Adrenal gland (tissue), 9 donors: ENCODE measurements at regions not wholly inside any gene's neighbourhood (a gene's known extent, or its start where the extent isn't known, plus 50 kb on each side); places are given as distances from the start of the nearest gene placed in this dataset.
A peak's percentile ranks its signal among the peaks of the same experiment; 100 is the strongest.

Experiments used
- DNase-seq, 7 donors: peaks; one replicate each; pipeline ENCODE4 v3.0.0-alpha.2; 2019 to 2020
- H3K27ac ChIP-seq, 5 donors: fragments of 200-600 bp; sonication (generic) in 4 of 5; 1 replicate in 3 of 5; 2 replicates in 2 of 5; pipeline versions ENCODE4 v1.5.1 to v1.8.0; 2016 to 2020; ENCODE audit warnings: mild to moderate bottlenecking in 1 of 5
- H3K27me3 ChIP-seq: fragments of 200-600 bp; 2 replicates; pipeline ENCODE4 v1.8.0; 2021
- H3K36me3 ChIP-seq, 2 donors: fragments of 200-600 bp; replicated peaks in 1 of 2; 1 replicate in 1 of 2; 2 replicates in 1 of 2; pipeline versions ENCODE4 v1.5.1 to v1.8.0; 2018 to 2022
- H3K4me1 ChIP-seq, 2 donors: fragments of 200-600 bp; replicated peaks in 1 of 2; 1 replicate in 1 of 2; 2 replicates in 1 of 2; pipeline versions ENCODE4 v1.5.1 to v1.8.0; 2018 to 2021
- H3K4me3 ChIP-seq, 4 donors: fragments of 200-600 bp; sonication (generic) in 3 of 4; one replicate each; pipeline ENCODE4 v1.5.1; 2016 to 2018
- H3K9me3 ChIP-seq, 3 donors: fragments of 200-600 bp; sonication (generic) in 1 of 3; replicated peaks in 1 of 3; 1 replicate in 2 of 3; 2 replicates in 1 of 3; pipeline versions ENCODE4 v1.5.1 to v1.8.0; 2016 to 2021
- POLR2A ChIP-seq, 2 donors: fragments of 450-650 bp; IDR thresholded peaks; one replicate each; pipeline ENCODE4 v1.6.1; 2017; ENCODE audit warnings: antibody characterized with exemption in 2 of 2, mild to moderate bottlenecking in 2 of 2, moderate library complexity in 1 of 2
- WGBS, 4 donors: extraction: QIAGEN DNeasy Blood & Tissue Kit in 2 of 4; methylation state at CpG; one replicate each; pipeline versions ENCODE4 v1.1.5 to v1.1.7; 2013 to 2017; 5-methylcytosine and 5-hydroxymethylcytosine counted together
- intact Hi-C, 2 donors: fragments of 100-400 bp; cut with DNase I; formaldehyde crosslinking; loops; one replicate each; pipeline versions ENCODE4 v1.14.1 to v1.15.0; 2022 to 2023
- TF ChIP-seq, protein P1 (sequence below), 6 experiments: fragments of 450-650 bp in 4 of 6; fragments of 200-600 bp in 2 of 6; sonication (generic) in 1 of 6; IDR thresholded peaks; 1 replicate in 5 of 6; 2 replicates in 1 of 6; pipeline versions ENCODE4 v1.5.1 to v1.8.0; 2016 to 2021; ENCODE audit warnings: antibody characterized with exemption in 6 of 6, mild to moderate bottlenecking in 2 of 6, moderate library complexity in 1 of 6
- donor health status: healthy with polysubstance abuse.
- donor health status: Bipolar disorder and iron deficiency.
- donor health status: DM: yes; HTN: yes; CAD: no.
- donor health status: DM: no; HTN: no; CAD: no.
- donor health status: DM: no; HTN: no; CAD: no.

DNA sequence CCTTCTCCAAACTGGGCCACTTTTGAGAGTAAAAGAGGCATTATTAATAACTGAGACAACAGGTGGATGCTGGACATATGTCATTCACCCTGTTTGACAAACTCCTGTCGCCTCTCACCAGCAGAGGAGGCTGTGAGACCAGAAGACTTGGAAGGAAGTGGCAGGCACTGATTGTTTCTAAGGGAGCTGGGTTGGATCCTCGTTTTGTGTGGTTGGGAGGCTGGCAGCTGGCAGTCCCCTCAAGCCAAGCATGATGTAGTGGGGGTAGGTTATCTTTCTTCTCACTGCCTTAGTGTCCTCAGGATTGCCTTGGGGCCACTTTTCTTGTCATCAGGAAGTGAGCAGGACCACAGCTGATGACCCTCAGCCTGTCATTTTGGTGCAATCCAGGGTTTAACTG lies 86.5 kb upstream of the KCNJ15 start:
- TF ChIP-seq, protein P1, sequence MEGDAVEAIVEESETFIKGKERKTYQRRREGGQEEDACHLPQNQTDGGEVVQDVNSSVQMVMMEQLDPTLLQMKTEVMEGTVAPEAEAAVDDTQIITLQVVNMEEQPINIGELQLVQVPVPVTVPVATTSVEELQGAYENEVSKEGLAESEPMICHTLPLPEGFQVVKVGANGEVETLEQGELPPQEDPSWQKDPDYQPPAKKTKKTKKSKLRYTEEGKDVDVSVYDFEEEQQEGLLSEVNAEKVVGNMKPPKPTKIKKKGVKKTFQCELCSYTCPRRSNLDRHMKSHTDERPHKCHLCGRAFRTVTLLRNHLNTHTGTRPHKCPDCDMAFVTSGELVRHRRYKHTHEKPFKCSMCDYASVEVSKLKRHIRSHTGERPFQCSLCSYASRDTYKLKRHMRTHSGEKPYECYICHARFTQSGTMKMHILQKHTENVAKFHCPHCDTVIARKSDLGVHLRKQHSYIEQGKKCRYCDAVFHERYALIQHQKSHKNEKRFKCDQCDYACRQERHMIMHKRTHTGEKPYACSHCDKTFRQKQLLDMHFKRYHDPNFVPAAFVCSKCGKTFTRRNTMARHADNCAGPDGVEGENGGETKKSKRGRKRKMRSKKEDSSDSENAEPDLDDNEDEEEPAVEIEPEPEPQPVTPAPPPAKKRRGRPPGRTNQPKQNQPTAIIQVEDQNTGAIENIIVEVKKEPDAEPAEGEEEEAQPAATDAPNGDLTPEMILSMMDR (IDR thresholded peaks at IDR 0.05): peak in 5 of 6 experiments; percentile 2 to 44 (median 27)
- TF ChIP-seq POLR2A (IDR thresholded peaks at IDR 0.05): no peak
- Histone ChIP-seq H3K4me1 (peaks cover 8 to 16% of the 10 kb centered on the region in 2 donors), H3K36me3 (no peaks in the 10 kb centered on the region), H3K4me3 (no peak overlapping the region), H3K27me3 (no peaks in the 10 kb centered on the region), H3K9me3 (no peaks in the 10 kb centered on the region), H3K27ac (no peak overlapping the region)
- intact Hi-C loops: no loop called here
- 30 to 57% (median 53%) methylated on average over 1 to 2 of the region's 2 CpGs for WGBS, 4 donors
- DNase-seq: peak in 3 of 7 donors; percentile 16 to 20 (median 18)

DNA sequence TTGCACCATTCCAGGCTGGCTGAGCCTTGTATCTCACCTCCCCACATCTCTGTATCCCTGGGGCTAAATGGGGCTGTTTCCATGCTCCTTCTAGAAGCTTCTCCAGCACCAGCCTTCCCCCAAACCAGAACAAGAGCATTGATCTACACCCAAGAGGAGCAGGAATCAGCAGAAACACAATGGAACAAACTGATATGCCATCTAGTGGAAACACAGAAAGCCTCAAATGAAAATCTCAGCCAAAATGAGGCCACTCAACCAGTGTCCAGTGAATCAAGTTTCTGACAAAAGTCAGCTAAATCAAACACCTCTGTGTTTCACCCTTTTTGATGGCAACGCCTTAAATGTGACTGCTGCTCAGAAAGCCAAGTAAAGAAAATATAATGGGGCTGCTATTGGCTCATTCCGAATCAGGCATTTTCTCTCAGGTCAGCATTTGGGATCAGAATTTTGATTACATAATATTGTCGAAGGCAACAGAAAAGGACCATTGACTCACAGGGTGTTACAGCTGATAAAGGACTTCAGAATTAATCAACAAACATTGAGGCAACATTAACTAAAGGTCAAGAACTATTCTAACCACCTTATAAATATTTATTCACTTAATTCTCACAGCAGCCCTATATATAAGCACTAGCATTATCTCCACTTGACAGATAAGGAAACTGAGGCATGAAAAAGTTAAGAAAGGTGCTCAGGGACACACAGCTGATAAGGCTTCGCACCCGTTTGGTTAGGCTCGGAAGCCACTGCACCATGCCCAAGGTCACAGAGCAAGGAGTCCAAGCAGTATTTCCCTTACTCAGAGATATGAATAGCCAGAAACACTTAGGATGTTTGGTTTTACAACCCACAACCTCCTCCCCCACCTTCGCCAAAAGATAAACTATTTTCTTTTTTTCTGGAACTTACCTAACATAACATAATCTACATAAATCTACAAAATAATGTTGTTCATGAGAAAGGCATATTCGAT lies 85.8 kb upstream of the KCNJ15 start:
- WGBS, 4 donors: 35 to 41% (median 40%) methylated on average over 8 of the region's 8 CpGs
- intact Hi-C loops: no loop called here
- H3K36me3 ChIP-seq: no peaks in the 10 kb centered on the region
- H3K4me3 ChIP-seq: no peak overlapping the region
- no peaks in the 10 kb centered on the region for H3K9me3 ChIP-seq
- peak overlapping the region in 1 of 5 donors; percentile 21 for H3K27ac ChIP-seq
- no peak for TF ChIP-seq POLR2A (IDR thresholded peaks at IDR 0.05)
- TF ChIP-seq, protein P1 (IDR thresholded peaks at IDR 0.05): peak in 1 of 6 experiments; percentile 5
- peaks cover 8 to 16% of the 10 kb centered on the region in 2 donors for H3K4me1 ChIP-seq
- H3K27me3 ChIP-seq: no peaks in the 10 kb centered on the region
- DNase-seq: peak in 3 of 7 donors; percentile 26 to 36 (median 32)

DNA sequence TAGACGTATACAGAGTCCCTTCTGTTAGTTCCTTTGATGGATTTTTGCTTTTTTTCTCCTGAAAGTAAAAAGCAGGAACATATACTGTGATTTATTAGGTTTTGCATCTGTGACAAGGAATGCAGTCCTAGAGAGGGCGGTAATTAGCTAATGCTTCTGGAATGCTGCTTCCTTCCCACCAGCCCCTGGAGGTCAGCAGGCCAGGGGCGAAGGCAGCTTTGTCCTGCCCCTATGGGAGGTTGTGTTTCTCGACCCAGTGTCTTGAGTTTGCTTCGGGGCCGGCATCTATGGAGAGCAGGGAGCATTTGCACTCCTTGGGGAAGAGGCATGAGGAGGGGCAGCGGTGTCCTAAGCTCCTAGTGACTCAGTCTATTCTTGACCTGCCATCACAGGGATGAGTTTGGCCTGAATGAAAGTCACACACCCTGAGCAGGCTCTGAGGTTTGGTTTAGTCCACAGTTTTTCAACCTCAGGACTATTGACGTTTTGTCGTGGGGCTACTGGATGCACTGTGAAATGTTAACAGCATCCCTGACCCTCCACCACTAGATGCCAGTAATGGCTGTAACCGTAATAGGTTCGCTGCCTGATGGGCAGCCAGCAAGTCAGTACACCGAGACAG lies 85.0 kb upstream of the KCNJ15 start:
- Histone ChIP-seq H3K27ac (no peak overlapping the region), H3K4me3 (no peak overlapping the region), H3K36me3 (no peaks in the 10 kb centered on the region), H3K4me1 (peaks cover 8 to 16% of the 10 kb centered on the region in 2 donors), H3K9me3 (no peaks in the 10 kb centered on the region), H3K27me3 (no peaks in the 10 kb centered on the region)
- TF ChIP-seq, protein P1 (IDR thresholded peaks at IDR 0.05): no peak
- DNase-seq: peak in 4 of 7 donors; percentile 2 to 26 (median 24)
- intact Hi-C loops: no loop called here
- 57 to 69% (median 63%) methylated on average over 9 to 12 of the region's 12 CpGs for WGBS, 4 donors

DNA sequence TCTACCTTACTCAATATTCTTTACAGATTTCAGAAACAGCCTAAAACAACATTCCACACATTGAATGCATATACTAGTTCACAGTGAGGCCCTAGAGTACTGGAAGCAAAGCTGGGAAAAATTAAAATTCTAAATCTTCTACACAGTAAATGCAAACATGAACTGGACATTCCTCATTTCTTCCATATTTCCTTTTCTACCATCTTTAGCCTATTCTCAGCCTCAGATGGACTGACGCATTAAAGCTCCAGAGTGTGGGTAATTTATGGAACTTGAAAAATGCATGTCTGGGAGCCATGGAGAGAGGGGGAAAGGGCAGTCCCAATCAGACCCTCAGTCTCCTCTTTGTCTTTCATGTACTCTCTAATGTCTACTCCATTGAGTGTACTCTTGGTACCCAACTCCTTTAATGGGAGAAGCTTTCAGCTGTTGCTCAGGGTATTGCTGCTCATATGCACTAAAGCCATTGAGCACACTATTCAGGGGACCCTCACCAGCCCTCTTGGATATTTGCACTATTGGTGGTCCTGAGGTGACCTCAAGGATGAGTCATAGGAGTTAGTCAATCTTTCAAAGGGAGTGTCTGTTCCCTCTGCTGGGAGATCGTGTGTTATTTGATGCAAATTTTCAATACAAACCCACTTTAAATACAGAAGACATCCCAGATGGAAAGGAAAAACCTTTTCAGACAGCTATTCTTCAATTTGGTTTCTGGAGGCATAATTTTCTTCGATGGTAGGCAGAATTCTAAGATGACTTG lies 83.3 kb upstream of the KCNJ15 start:
- H3K4me3 ChIP-seq: no peak overlapping the region
- no peaks in the 10 kb centered on the region for H3K9me3 ChIP-seq
- intact Hi-C loops: no loop called here
- no peaks in the 10 kb centered on the region for H3K36me3 ChIP-seq
- H3K4me1 ChIP-seq: peaks cover 8 to 16% of the 10 kb centered on the region in 2 donors
- no peaks in the 10 kb centered on the region for H3K27me3 ChIP-seq
- TF ChIP-seq POLR2A (IDR thresholded peaks at IDR 0.05): no peak
- TF ChIP-seq, protein P1 (IDR thresholded peaks at IDR 0.05): no peak
- DNase-seq: no peak
- H3K27ac ChIP-seq: no peak overlapping the region
- 89 to 91% (median 90%) methylated on average over 3 of the region's 3 CpGs for WGBS, 4 donors
